CD8-positive, alpha-beta memory T cell (primary cell): ENCODE measurements at regions not wholly inside any gene's neighbourhood (a gene's known extent, or its start where the extent isn't known, plus 50 kb on each side); places are given as distances from the start of the nearest gene placed in this dataset.

Experiments
- CTCF ChIA-PET: fragments of 350-600 bp; sonication (Branson Sonifier 250); formaldehyde crosslinking; loops from one replicate; lab custom pipeline; 2021; ENCODE audit warnings: antibody characterized with exemption; lab: Charles Lee
- POLR2A ChIA-PET: fragments of 350-600 bp; sonication (Branson Sonifier 250); formaldehyde crosslinking; loops from one replicate; lab custom pipeline; 2021; ENCODE audit warnings: antibody characterized with exemption; lab: Charles Lee
- DNase-seq, 5 donors: peaks; one replicate each; pipeline versions ENCODE4 v3.0.0 to v3.0.0-alpha.2; 2020 to 2022; ENCODE audit warnings: mixed read lengths in 1 of 5
- H3K27ac ChIP-seq: one replicate; pipeline ENCODE4 v1.7.0; 2013; ENCODE audit warnings: low read depth, mild to moderate bottlenecking, low read length, moderate library complexity
- H3K27me3 ChIP-seq: 2 replicates; pipeline ENCODE4 v1.7.0; 2013; ENCODE audit warnings: low read length, mild to moderate bottlenecking; ENCODE audit not compliant: insufficient read depth, poor library complexity, severe bottlenecking
- H3K36me3 ChIP-seq: 2 replicates; pipeline ENCODE4 v1.7.0; 2013; ENCODE audit warnings: mild to moderate bottlenecking, low read length, moderate library complexity; ENCODE audit not compliant: insufficient read depth
- H3K4me1 ChIP-seq: 2 replicates; pipeline ENCODE4 v1.7.0; 2013; ENCODE audit warnings: mild to moderate bottlenecking, low read length, moderate library complexity; ENCODE audit not compliant: insufficient read depth
- H3K4me3 ChIP-seq: 2 replicates; pipeline ENCODE4 v1.7.0; 2013; ENCODE audit warnings: mild to moderate bottlenecking, low read length
- H3K9me3 ChIP-seq: 2 replicates; pipeline ENCODE4 v1.7.0; 2013; ENCODE audit warnings: mild to moderate bottlenecking, low read length
- H3K27ac Mint-ChIP-seq, 8 donors: one replicate each; pipeline ENCODE4 v1.8.0; 2020 to 2021; ENCODE audit warnings: mixed read lengths in 8 of 8, mild to moderate bottlenecking in 6 of 8, inconsistent platforms in 3 of 8, moderate library complexity in 3 of 8
- H3K27me3 Mint-ChIP-seq, 2 donors: one replicate each; pipeline ENCODE4 v1.8.0; 2020 to 2021; ENCODE audit warnings: mixed read lengths in 2 of 2, mild to moderate bottlenecking in 1 of 2, moderate library complexity in 1 of 2
- H3K36me3 Mint-ChIP-seq, 3 donors: one replicate each; pipeline ENCODE4 v1.8.0; 2020 to 2021; ENCODE audit warnings: mixed read lengths in 3 of 3, inconsistent platforms in 1 of 3, mild to moderate bottlenecking in 1 of 3
- H3K4me1 Mint-ChIP-seq, 3 donors: one replicate each; pipeline ENCODE4 v1.8.0; 2020 to 2021; ENCODE audit warnings: mixed read lengths in 3 of 3, inconsistent platforms in 1 of 3, mild to moderate bottlenecking in 1 of 3
- H3K4me3 Mint-ChIP-seq, 7 donors: one replicate each; pipeline ENCODE4 v1.8.0; 2020 to 2021; ENCODE audit warnings: mixed read lengths in 7 of 7, mild to moderate bottlenecking in 6 of 7, moderate library complexity in 4 of 7, inconsistent platforms in 2 of 7
- H3K9me3 Mint-ChIP-seq, 5 donors: one replicate each; pipeline ENCODE4 v1.8.0; 2020 to 2022; ENCODE audit warnings: mixed read lengths in 5 of 5, mild to moderate bottlenecking in 3 of 5, moderate library complexity in 2 of 5, inconsistent platforms in 1 of 5

DNA sequence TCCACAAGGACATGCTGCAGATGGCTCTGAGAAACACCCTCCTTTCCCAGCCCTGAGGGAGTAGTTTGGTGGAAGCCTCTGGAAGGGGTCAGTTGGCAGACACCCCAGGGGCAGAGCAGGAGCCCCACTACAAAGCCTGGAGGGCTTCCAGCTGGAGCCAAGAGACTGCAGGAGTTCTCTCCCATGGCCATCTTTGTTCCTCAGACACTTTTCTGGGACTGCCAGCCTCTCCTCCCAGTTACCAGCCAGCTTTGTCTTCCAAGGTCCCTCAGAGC lies 91.0 kb upstream of the PJA1 start:
- Histone ChIP-seq H3K27me3 (no peaks in the 10 kb centered on the region), H3K27ac (no peak overlapping the region), H3K4me3 (no peak overlapping the region), H3K36me3 (no peaks in the 10 kb centered on the region), H3K9me3 (no peaks in the 10 kb centered on the region), H3K4me1 (no peaks in the 10 kb centered on the region)
- Mint-ChIP-seq H3K4me1 (no peaks in the 10 kb centered on the region), H3K9me3 (no peaks in the 10 kb centered on the region), H3K4me3 (no peak overlapping the region), H3K36me3 (no peaks in the 10 kb centered on the region), H3K27ac (no peak overlapping the region), H3K27me3 (peaks cover 0 to 14% of the 10 kb centered on the region in 2 donors)
- no peak for DNase-seq
- POLR2A ChIA-PET, result no interaction called here
- CTCF ChIA-PET, result no interaction called here

GRCh38 chrX:69255441-69256290 lies 90.4 kb upstream of the PJA1 start:
- Mint-ChIP-seq H3K9me3 (no peaks in the 10 kb centered on the region), H3K4me3 (no peak overlapping the region), H3K4me1 (no peaks in the 10 kb centered on the region), H3K27me3 (peaks cover 0 to 11% of the 10 kb centered on the region in 2 donors), H3K36me3 (no peaks in the 10 kb centered on the region), H3K27ac (no peak overlapping the region)
- Histone ChIP-seq H3K4me3 (no peak overlapping the region), H3K36me3 (no peaks in the 10 kb centered on the region), H3K4me1 (no peaks in the 10 kb centered on the region), H3K27ac (no peak overlapping the region), H3K9me3 (no peaks in the 10 kb centered on the region), H3K27me3 (no peaks in the 10 kb centered on the region)
- DNase-seq, result no peak
- POLR2A ChIA-PET, result no interaction called here
- CTCF ChIA-PET, result no interaction called here

DNA sequence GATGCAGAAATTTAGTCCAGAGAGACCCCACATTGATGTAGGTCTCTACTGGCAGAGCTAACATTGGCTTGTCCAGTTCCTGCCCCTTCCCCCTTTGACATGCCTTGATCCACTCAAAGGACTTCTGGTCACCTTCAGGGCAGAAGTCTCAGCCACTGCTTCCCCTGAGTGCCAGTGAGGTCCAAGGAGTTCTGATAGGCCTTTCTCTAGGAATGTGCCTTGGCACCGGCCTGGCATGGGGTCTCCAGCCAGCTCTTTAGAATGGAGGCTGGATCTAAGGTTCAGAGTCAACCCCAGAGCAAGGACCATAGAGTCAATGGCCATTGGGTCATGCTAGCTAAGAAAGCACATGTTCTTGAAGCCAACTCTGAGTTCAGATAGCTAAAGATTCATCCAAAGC lies 88.6 kb upstream of the PJA1 start:
- DNase-seq, result no peak
- Mint-ChIP-seq H3K27ac (no peak overlapping the region), H3K9me3 (no peaks in the 10 kb centered on the region), H3K36me3 (no peaks in the 10 kb centered on the region), H3K27me3 (peaks cover 0 to 12% of the 10 kb centered on the region in 2 donors), H3K4me3 (no peak overlapping the region), H3K4me1 (no peaks in the 10 kb centered on the region)
- Histone ChIP-seq H3K36me3 (no peaks in the 10 kb centered on the region), H3K27ac (no peak overlapping the region), H3K4me1 (no peaks in the 10 kb centered on the region), H3K4me3 (no peak overlapping the region), H3K9me3 (no peaks in the 10 kb centered on the region), H3K27me3 (no peaks in the 10 kb centered on the region)
- CTCF ChIA-PET, result no interaction called here
- POLR2A ChIA-PET, result no interaction called here

DNA sequence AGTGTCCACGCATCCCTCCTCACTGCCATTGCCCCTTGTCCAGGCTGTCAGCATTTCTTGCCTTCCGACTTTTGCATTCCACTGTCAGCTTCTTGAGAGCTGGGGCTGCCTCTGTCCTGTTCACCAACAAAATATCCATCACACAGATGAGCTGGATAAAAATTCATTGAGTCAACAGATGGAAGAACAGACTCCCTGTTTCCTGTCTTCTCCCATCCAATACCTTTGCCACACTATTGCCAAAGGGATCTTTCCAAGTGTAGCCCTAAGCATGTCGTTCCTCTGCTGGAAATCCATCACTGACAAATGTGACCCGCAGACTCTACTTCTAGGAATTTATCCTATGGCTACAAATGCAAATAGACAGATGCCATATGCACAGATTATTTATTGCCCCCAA lies 78.0 kb upstream of the PJA1 start:
- no peak overlapping the region for H3K27ac Mint-ChIP-seq
- no peaks in the 10 kb centered on the region for H3K9me3 Mint-ChIP-seq
- no peak overlapping the region for H3K4me3 ChIP-seq
- peaks cover 20 to 21% of the 10 kb centered on the region in 2 donors for H3K27me3 Mint-ChIP-seq
- H3K27ac ChIP-seq, result no peak overlapping the region
- no peaks in the 10 kb centered on the region for H3K4me1 ChIP-seq
- H3K9me3 ChIP-seq, result no peaks in the 10 kb centered on the region
- no peak for DNase-seq
- ChIA-PET CTCF (no interaction called here), POLR2A (no interaction called here)
- no peaks in the 10 kb centered on the region for H3K4me1 Mint-ChIP-seq
- H3K36me3 Mint-ChIP-seq, result no peaks in the 10 kb centered on the region
- H3K27me3 ChIP-seq, result no peaks in the 10 kb centered on the region
- no peaks in the 10 kb centered on the region for H3K36me3 ChIP-seq
- H3K4me3 Mint-ChIP-seq, result no peak overlapping the region

DNA sequence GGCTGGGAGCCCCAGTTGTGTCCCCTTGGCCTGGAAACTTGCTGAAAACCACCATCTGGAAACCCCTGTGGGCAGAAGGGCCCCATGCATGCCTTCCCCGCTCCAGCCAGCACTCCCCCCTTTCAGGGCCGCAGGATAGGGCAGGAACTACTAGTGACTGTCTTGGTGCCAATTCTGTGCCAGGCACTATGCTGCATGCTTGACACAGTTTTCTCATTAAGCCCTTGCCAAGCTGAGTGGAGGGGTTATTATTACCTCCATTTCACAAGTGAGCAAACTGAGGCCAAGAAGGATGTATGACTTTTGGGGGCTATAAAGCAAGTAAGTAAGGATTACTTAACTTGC lies 73.6 kb upstream of the PJA1 start:
- POLR2A ChIA-PET, result no interaction called here
- CTCF ChIA-PET, result no interaction called here
- no peaks in the 10 kb centered on the region for H3K36me3 ChIP-seq
- H3K4me1 ChIP-seq, result no peaks in the 10 kb centered on the region
- Mint-ChIP-seq H3K4me3 (no peak overlapping the region), H3K36me3 (no peaks in the 10 kb centered on the region), H3K4me1 (no peaks in the 10 kb centered on the region), H3K27me3 (peaks cover 12 to 13% of the 10 kb centered on the region in 2 donors), H3K27ac (no peak overlapping the region), H3K9me3 (no peaks in the 10 kb centered on the region)
- DNase-seq, result no peak
- no peaks in the 10 kb centered on the region for H3K27me3 ChIP-seq
- no peaks in the 10 kb centered on the region for H3K9me3 ChIP-seq
- no peak overlapping the region for H3K4me3 ChIP-seq
- no peak overlapping the region for H3K27ac ChIP-seq

DNA sequence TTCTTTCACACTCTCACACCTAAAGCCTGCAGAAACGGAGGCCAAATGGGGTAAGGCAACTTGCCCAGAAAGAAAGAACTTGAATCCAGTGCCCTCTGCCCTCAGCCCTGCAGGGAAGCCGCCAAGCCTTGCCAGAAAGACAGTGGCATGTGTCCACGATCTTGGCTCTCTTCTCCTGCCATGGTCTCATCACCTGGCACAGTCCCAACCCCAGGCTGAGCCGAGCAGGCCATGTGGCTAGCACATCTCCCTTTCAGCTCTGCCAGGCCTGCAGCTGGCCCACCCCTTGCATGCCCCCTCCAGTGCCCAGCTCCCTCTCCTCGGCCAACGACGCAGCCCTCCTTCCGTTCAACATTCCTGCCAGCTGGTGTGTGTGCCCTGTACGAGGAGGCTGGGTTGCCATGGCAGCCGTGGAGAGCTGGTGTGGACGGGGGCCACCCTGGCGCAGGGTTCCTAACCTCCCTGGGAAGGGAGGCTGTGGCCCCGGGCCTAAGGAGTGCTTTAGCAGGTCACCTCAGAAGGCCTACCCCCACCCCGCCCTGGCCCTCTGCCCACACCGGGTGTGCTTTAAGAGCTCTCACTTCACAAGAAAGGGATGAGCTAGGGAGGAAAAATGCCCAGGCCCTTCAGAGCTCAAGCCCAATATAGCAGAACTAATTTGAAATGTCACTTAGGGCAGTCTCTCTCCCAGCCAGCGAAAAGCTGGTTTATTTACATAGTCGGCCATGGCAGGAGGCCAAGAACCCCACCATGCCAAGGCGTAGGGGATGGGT lies 73.0 kb upstream of the PJA1 start:
- Histone ChIP-seq H3K27me3 (no peaks in the 10 kb centered on the region), H3K9me3 (no peaks in the 10 kb centered on the region), H3K4me1 (no peaks in the 10 kb centered on the region), H3K27ac (no peak overlapping the region), H3K4me3 (no peak overlapping the region), H3K36me3 (no peaks in the 10 kb centered on the region)
- ChIA-PET CTCF (no interaction called here), POLR2A (no interaction called here)
- Mint-ChIP-seq H3K4me3 (no peak overlapping the region), H3K27ac (no peak overlapping the region), H3K9me3 (no peaks in the 10 kb centered on the region), H3K36me3 (no peaks in the 10 kb centered on the region), H3K27me3 (peaks cover 7 to 11% of the 10 kb centered on the region in 2 donors), H3K4me1 (no peaks in the 10 kb centered on the region)
- DNase-seq, result no peak

- ChIA-PET POLR2A (no interaction called here), CTCF (no interaction called here)
- Mint-ChIP-seq H3K4me3 (no peak overlapping the region), H3K27ac (no peak overlapping the region), H3K36me3 (no peaks in the 10 kb centered on the region), H3K27me3 (peaks cover 0 to 6% of the 10 kb centered on the region in 2 donors), H3K9me3 (no peaks in the 10 kb centered on the region), H3K4me1 (no peaks in the 10 kb centered on the region)
- no peaks in the 10 kb centered on the region for H3K36me3 ChIP-seq
- H3K4me3 ChIP-seq, result no peak overlapping the region
- no peaks in the 10 kb centered on the region for H3K4me1 ChIP-seq
- H3K27ac ChIP-seq, result no peak overlapping the region
- H3K27me3 ChIP-seq, result no peaks in the 10 kb centered on the region
- H3K9me3 ChIP-seq, result no peaks in the 10 kb centered on the region
- DNase-seq, result no peak
Measured at GRCh38 chrX:69237236-69237635, 72.0 kb upstream of the PJA1 start.

- no peak overlapping the region for H3K4me3 Mint-ChIP-seq
Measured at GRCh38 chrX:69236641-69237040, 71.4 kb upstream of the PJA1 start.

More at GRCh38 chrX:69236641-69237040, 71.4 kb upstream of the PJA1 start:
- no peak for DNase-seq
- Histone ChIP-seq H3K27me3 (no peaks in the 10 kb centered on the region), H3K4me3 (no peak overlapping the region), H3K27ac (no peak overlapping the region), H3K4me1 (no peaks in the 10 kb centered on the region), H3K36me3 (no peaks in the 10 kb centered on the region), H3K9me3 (no peaks in the 10 kb centered on the region)
- no peaks in the 10 kb centered on the region for H3K4me1 Mint-ChIP-seq
- ChIA-PET POLR2A (no interaction called here), CTCF (no interaction called here)
- peaks cover 0 to 2% of the 10 kb centered on the region in 2 donors for H3K27me3 Mint-ChIP-seq
- no peaks in the 10 kb centered on the region for H3K9me3 Mint-ChIP-seq
- H3K36me3 Mint-ChIP-seq, result no peaks in the 10 kb centered on the region
- H3K27ac Mint-ChIP-seq, result no peak overlapping the region
